T-helper 1 cell (primary cell): ENCODE measurements at regions not wholly inside any gene's neighbourhood (a gene's known extent, or its start where the extent isn't known, plus 50 kb on each side); places are given as distances from the start of the nearest gene placed in this dataset.
"Not testable (repeated sequence)": the region's sequence is repeated elsewhere in the genome, so short reads cannot be mapped to it uniquely, and the experiment has no call there.

ENCODE experiments used
- DNase-seq, 5 donors: peaks; one replicate each; pipeline ENCODE4 v3.0.0-alpha.2; 2012 to 2020

- no peak for DNase-seq
Observed at GRCh38 chr2:114066186-114066747, 176.4 kb downstream of the ACTR3 start.

GRCh38 chr2:114068438-114068837, 178.5 kb downstream of the ACTR3 start:
- no peak for DNase-seq

GRCh38 chr2:114076961-114077360, 187.1 kb downstream of the ACTR3 start:
- no peak for DNase-seq

- no peak for DNase-seq
Observed at GRCh38 chr2:114079366-114080004, 189.6 kb downstream of the ACTR3 start.

GRCh38 chr2:114082731-114083433, 193.0 kb downstream of the ACTR3 start:
- no peak for DNase-seq

- DNase-seq = no peak
Observed at GRCh38 chr2:114083717-114084387, 194.0 kb downstream of the ACTR3 start.

- no peak for DNase-seq
Observed at GRCh38 chr2:114085238-114085637, 195.3 kb downstream of the ACTR3 start.

GRCh38 chr2:114085992-114086391, 196.1 kb downstream of the ACTR3 start:
- no peak for DNase-seq

- no peak for DNase-seq
Observed at GRCh38 chr2:114089636-114090319, 199.9 kb downstream of the ACTR3 start.

GRCh38 chr2:114091010-114091409, 201.1 kb downstream of the ACTR3 start:
- no peak for DNase-seq

- no peak for DNase-seq
Observed at GRCh38 chr2:114108249-114108648, 218.4 kb downstream of the ACTR3 start.

GRCh38 chr2:114108824-114109416, 219.0 kb downstream of the ACTR3 start:
- DNase-seq = no peak

GRCh38 chr2:114111329-114111728, 221.4 kb downstream of the ACTR3 start:
- DNase-seq = no peak

GRCh38 chr2:114113518-114113917, 223.6 kb downstream of the ACTR3 start:
- DNase-seq = no peak

- DNase-seq = no peak
Observed at GRCh38 chr2:114118088-114118487, 228.2 kb downstream of the ACTR3 start.

GRCh38 chr2:114119862-114120261, 230.0 kb downstream of the ACTR3 start:
- no peak for DNase-seq

- no peak for DNase-seq
Observed at GRCh38 chr2:114122930-114123329, 233.0 kb downstream of the ACTR3 start.

GRCh38 chr2:114123925-114124324, 234.0 kb downstream of the ACTR3 start:
- DNase-seq = no peak

- DNase-seq = no peak
Observed at GRCh38 chr2:114127372-114127771, 237.5 kb downstream of the ACTR3 start.

GRCh38 chr2:114128263-114128662, 238.4 kb downstream of the ACTR3 start:
- DNase-seq = no peak

GRCh38 chr2:114128725-114129124, 238.8 kb downstream of the ACTR3 start:
- DNase-seq = no peak

- DNase-seq = not testable (repeated sequence)
Observed at GRCh38 chr2:114132050-114132449, 242.2 kb downstream of the ACTR3 start.

GRCh38 chr2:114134146-114134545, 244.3 kb downstream of the ACTR3 start:
- no peak for DNase-seq
